Nephron progenitor cell (in vitro differentiated cells): ENCODE measurements at regions not wholly inside any gene's neighbourhood (a gene's known extent, or its start where the extent isn't known, plus 50 kb on each side); places are given as distances from the start of the nearest gene placed in this dataset.

ENCODE experiments used
- DNase-seq: peaks from one replicate; pipeline ENCODE4 v3.0.0; 2021
- H3K27ac Mint-ChIP-seq: 2 replicates; pipeline ENCODE4 v1.8.0; 2021; ENCODE audit warnings: mild to moderate bottlenecking, moderate library complexity, mixed read lengths
- H3K27me3 Mint-ChIP-seq: 2 replicates; pipeline ENCODE4 v1.8.0; 2021; ENCODE audit warnings: mild to moderate bottlenecking, low read depth, mixed read lengths; ENCODE audit not compliant: poor library complexity
- H3K36me3 Mint-ChIP-seq: 2 replicates; pipeline ENCODE4 v1.8.0; 2021; ENCODE audit warnings: low read depth, mixed read lengths
- H3K4me1 Mint-ChIP-seq: 2 replicates; pipeline ENCODE4 v1.8.0; 2021; ENCODE audit warnings: mixed read lengths
- H3K4me3 Mint-ChIP-seq: 2 replicates; pipeline ENCODE4 v1.8.0; 2021; ENCODE audit warnings: mild to moderate bottlenecking, moderate library complexity, mixed read lengths
- H3K9me3 Mint-ChIP-seq: 2 replicates; pipeline ENCODE4 v1.8.0; 2021; ENCODE audit warnings: mild to moderate bottlenecking, moderate library complexity, mixed read lengths
- TF ChIP-seq, protein P1 (sequence below): fragments of 200-600 bp; sonication (generic); IDR thresholded peaks from 2 replicates; pipeline ENCODE4 v1.5.0; 2021; ENCODE audit warnings: antibody characterized with exemption

DNA sequence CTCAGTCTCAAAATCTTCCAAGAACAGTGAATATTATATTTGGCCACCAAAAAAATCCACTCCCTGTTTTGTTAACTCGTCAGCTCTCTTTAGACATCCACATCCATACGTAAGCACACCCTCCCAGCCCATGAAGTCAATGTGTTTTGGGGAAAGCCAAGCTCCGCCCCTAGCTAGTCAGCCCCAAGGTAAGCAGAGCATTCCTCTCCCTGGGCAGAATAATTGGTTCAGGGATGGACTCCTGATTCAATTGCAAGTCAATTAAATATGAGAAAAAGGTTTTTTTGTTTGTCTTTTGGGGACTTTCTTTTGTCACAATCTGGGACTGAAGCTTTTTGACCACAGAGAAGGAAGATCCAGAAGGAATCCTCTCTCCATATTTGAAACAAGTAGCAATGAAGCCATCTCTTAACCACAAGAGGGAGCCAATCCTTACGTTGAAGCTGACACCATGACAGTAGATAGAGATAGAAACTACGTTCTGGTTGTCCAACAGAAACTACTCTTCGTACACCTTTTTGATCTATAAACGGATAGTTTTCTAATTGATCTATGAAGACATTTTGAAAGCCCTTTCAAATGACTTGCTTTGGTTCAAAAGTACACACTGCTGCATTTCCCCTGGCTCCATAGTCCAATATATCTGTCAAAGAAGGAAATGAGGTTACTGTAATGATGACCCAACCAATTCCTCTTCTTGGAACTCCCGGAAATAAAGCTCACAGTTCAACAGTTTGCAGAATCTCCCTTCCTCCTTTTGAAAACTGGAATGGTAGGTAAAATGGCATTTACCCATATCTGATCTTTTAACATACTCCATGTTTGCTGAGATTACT lies 166.4 kb downstream of the TLE1 start:
- TF ChIP-seq, protein P1, sequence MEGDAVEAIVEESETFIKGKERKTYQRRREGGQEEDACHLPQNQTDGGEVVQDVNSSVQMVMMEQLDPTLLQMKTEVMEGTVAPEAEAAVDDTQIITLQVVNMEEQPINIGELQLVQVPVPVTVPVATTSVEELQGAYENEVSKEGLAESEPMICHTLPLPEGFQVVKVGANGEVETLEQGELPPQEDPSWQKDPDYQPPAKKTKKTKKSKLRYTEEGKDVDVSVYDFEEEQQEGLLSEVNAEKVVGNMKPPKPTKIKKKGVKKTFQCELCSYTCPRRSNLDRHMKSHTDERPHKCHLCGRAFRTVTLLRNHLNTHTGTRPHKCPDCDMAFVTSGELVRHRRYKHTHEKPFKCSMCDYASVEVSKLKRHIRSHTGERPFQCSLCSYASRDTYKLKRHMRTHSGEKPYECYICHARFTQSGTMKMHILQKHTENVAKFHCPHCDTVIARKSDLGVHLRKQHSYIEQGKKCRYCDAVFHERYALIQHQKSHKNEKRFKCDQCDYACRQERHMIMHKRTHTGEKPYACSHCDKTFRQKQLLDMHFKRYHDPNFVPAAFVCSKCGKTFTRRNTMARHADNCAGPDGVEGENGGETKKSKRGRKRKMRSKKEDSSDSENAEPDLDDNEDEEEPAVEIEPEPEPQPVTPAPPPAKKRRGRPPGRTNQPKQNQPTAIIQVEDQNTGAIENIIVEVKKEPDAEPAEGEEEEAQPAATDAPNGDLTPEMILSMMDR: peak; percentile 51
- peaks cover 7% of the 10 kb centered on the region for H3K27me3 Mint-ChIP-seq
- no peak overlapping the region for H3K4me3 Mint-ChIP-seq
- H3K27ac Mint-ChIP-seq: no peak overlapping the region
- no peak for DNase-seq
- H3K9me3 Mint-ChIP-seq: peaks cover 28% of the 10 kb centered on the region
- no peaks in the 10 kb centered on the region for H3K36me3 Mint-ChIP-seq
- peaks cover 30% of the 10 kb centered on the region for H3K4me1 Mint-ChIP-seq

DNA sequence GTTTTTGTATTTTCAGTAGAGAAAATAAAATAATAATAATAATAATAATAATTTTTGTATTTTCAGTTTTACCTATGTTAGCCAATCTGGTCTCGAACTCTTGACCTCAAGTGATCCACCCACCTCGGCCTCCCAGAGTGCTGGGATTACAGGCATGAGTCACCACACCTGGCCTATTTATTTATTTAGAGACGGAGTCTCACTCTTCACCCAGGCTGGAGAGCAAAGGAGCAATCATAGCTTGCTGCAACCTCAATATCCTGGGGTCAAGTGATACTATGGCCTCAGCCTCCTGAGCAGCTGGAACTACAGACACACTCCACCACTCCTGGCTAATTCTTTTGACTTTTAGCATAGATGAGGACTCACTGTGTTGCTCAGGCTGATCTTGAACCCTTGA lies 167.5 kb downstream of the TLE1 start:
- Mint-ChIP-seq H3K4me3 (no peak overlapping the region), H3K4me1 (peaks cover 41% of the 10 kb centered on the region), H3K27ac (no peak overlapping the region), H3K27me3 (peaks cover 7% of the 10 kb centered on the region), H3K9me3 (peaks cover 28% of the 10 kb centered on the region), H3K36me3 (no peaks in the 10 kb centered on the region)
- TF ChIP-seq, protein P1: no peak
- no peak for DNase-seq

GRCh38 chr9:81519816-81520495 lies 169.4 kb downstream of the TLE1 start:
- Mint-ChIP-seq H3K27me3 (peaks cover 7% of the 10 kb centered on the region), H3K36me3 (no peaks in the 10 kb centered on the region), H3K27ac (no peak overlapping the region), H3K4me3 (no peak overlapping the region), H3K4me1 (peaks cover 49% of the 10 kb centered on the region), H3K9me3 (peaks cover 28% of the 10 kb centered on the region)
- DNase-seq: no peak
- TF ChIP-seq, protein P1: no peak

DNA sequence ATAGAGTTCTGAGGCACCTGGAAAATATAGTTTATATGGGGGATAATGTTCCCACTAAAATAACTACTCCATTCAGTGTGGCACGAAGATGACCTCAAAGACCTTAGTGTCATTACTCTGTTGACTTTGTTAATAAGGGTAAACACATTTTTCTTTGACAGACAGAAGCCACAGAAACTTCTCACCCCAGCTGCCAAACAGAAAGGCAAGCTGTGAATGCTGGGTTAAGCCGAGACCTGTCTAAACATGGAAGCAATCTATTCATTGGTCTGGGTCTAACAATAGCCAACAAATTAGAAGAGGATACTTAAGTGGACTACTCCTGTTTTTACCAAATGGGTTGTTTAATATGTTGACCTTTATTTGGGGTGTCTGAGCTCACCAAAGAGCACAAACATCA lies 171.4 kb downstream of the TLE1 start:
- TF ChIP-seq, protein P1: no peak
- Mint-ChIP-seq H3K9me3 (peaks cover 28% of the 10 kb centered on the region), H3K27ac (no peak overlapping the region), H3K4me3 (no peak overlapping the region), H3K36me3 (no peaks in the 10 kb centered on the region), H3K4me1 (peaks cover 47% of the 10 kb centered on the region), H3K27me3 (peaks cover 11% of the 10 kb centered on the region)
- DNase-seq: no peak

- Mint-ChIP-seq H3K9me3 (peaks cover 13% of the 10 kb centered on the region), H3K27me3 (peaks cover 10% of the 10 kb centered on the region), H3K36me3 (peaks cover 5% of the 10 kb centered on the region), H3K4me1 (peaks cover 20% of the 10 kb centered on the region), H3K27ac (no peak overlapping the region), H3K4me3 (no peak overlapping the region)
- TF ChIP-seq, protein P1: no peak
- no peak for DNase-seq
Observed at GRCh38 chr9:81513059-81513458, 176.3 kb downstream of the TLE1 start.
